Adrenal gland (tissue), 5 donors: ENCODE measurements at regions not wholly inside any gene's neighbourhood (a gene's known extent, or its start where the extent isn't known, plus 50 kb on each side); places are given as distances from the start of the nearest gene placed in this dataset.

ENCODE experiments used
- CTCF ChIP-seq, 6 experiments: fragments of 450-650 bp in 4 of 6; fragments of 200-600 bp in 2 of 6; sonication (generic) in 1 of 6; IDR thresholded peaks; 1 replicate in 5 of 6; 2 replicates in 1 of 6; pipeline versions ENCODE4 v1.5.1 to v1.8.0; 2016 to 2021; ENCODE audit warnings: antibody characterized with exemption in 6 of 6, mild to moderate bottlenecking in 2 of 6, moderate library complexity in 1 of 6
- POLR2A ChIP-seq, 2 donors: fragments of 450-650 bp; IDR thresholded peaks; one replicate each; pipeline ENCODE4 v1.6.1; 2017; ENCODE audit warnings: antibody characterized with exemption in 2 of 2, mild to moderate bottlenecking in 2 of 2, moderate library complexity in 1 of 2
- donor health status: DM: no; HTN: no; CAD: no.

DNA sequence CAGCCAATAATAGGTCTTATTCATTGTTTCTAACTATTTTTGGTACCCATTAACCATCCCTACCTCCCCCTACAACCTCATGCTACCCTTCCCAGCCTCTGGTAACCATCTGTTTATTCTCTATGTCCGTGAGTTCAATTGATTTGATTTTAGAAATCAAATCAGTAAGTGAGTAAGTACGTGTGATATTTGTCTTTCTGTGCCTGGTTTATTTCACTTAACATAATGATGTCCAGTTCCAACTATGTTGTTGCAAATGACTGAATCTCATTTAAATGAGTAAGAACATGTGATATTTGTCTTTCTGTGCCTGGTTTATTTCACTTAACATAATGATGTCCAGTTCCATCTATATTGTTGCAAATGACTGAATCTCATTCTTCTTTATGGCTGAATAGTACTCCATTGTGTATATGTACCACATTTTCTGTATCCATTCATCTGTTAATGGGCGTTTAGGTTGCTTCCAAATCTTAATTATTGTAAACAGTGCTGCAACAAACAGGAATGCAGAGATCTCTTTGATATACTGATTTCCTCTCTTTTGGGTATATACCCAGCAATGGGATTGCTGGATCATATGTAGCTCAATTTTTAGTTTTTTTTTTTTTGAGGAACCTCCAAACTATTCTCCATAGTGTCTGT is 49.7 kb upstream of the BICC1 start:
- TF ChIP-seq CTCF (IDR thresholded peaks at IDR 0.05) (no peak), POLR2A (IDR thresholded peaks at IDR 0.05) (no peak)
